GM12874 (cell line): ENCODE measurements at regions not wholly inside any gene's neighbourhood (a gene's known extent, or its start where the extent isn't known, plus 50 kb on each side); places are given as distances from the start of the nearest gene placed in this dataset.

Source experiments
- CTCF ChIP-seq: IDR thresholded peaks from 2 replicates; pipeline ENCODE4 v1.5.1; 2011; ENCODE audit warnings: low read depth, mild to moderate bottlenecking, control low read depth, low read length, moderate library complexity; ENCODE audit not compliant: insufficient read depth

- TF ChIP-seq CTCF: no peak
Observed at GRCh38 chr13:85089186-85089585, 710.0 kb downstream of the SLITRK6 start.

GRCh38 chr13:85080691-85081090 lies 718.5 kb downstream of the SLITRK6 start:
- TF ChIP-seq CTCF: no peak

GRCh38 chr13:85076343-85076742 lies 722.9 kb downstream of the SLITRK6 start:
- no peak for TF ChIP-seq CTCF

- no peak for TF ChIP-seq CTCF
Observed at GRCh38 chr13:85074543-85075313, 724.5 kb downstream of the SLITRK6 start.

- TF ChIP-seq CTCF: no peak
Observed at GRCh38 chr13:85068231-85068630, 731.0 kb downstream of the SLITRK6 start.

- no peak for TF ChIP-seq CTCF
Observed at GRCh38 chr13:85040215-85040614, 759.0 kb downstream of the SLITRK6 start.

- no peak for TF ChIP-seq CTCF
Observed at GRCh38 chr13:85031771-85032170, 767.4 kb downstream of the SLITRK6 start.

- no peak for TF ChIP-seq CTCF
Observed at GRCh38 chr13:85028035-85028434, 771.2 kb downstream of the SLITRK6 start.
